ENCODE measurements at regions not wholly inside any gene's neighbourhood (a gene's known extent, or its start where the extent isn't known, plus 50 kb on each side); places are given as distances from the start of the nearest gene placed in this dataset.

- ATAC-seq (no peak), DNase-seq (no peak)
- Histone ChIP-seq H3K4me3 (no peak overlapping the region), H3K9me3 (peaks cover 0 to 13% of the 10 kb centered on the region in 2 donors), H3K27me3 (peaks cover 0 to 5% of the 10 kb centered on the region in 2 donors), H3K27ac (no peak overlapping the region), H3K4me1 (no peaks in the 10 kb centered on the region), H3K36me3 (no peaks in the 10 kb centered on the region)
- intact Hi-C loops (cut with DNase I) = no loop called here
- no peak for TF ChIP-seq CTCF (IDR thresholded peaks at IDR 0.05)
Observed at GRCh38 chr16:51388516-51388951, 237.5 kb upstream of the SALL1 start.

GRCh38 chr16:51383909-51384308 lies 232.8 kb upstream of the SALL1 start:
- intact Hi-C loops (cut with DNase I) = no loop called here

GRCh38 chr16:51382940-51383339 lies 231.9 kb upstream of the SALL1 start:
- H3K4me1 ChIP-seq = no peaks in the 10 kb centered on the region
- no peak overlapping the region for H3K4me3 ChIP-seq
- no peak for TF ChIP-seq CTCF (IDR thresholded peaks at IDR 0.05)
- intact Hi-C loops (cut with DNase I) = no loop called here
- ATAC-seq = no peak
- no peak overlapping the region for H3K27ac ChIP-seq
- DNase-seq = no peak
- peaks cover 0 to 5% of the 10 kb centered on the region in 2 donors for H3K9me3 ChIP-seq
- H3K36me3 ChIP-seq = no peaks in the 10 kb centered on the region
- H3K27me3 ChIP-seq = no peaks in the 10 kb centered on the region

More at GRCh38 chr16:51383909-51384308, 232.8 kb upstream of the SALL1 start:
- ATAC-seq = no peak
- H3K27ac ChIP-seq = no peak overlapping the region
- no peaks in the 10 kb centered on the region for H3K36me3 ChIP-seq
- DNase-seq = peak in 1 of 4 donors; percentile 2
- H3K27me3 ChIP-seq = no peaks in the 10 kb centered on the region
- no peak overlapping the region for H3K4me3 ChIP-seq
- no peak for TF ChIP-seq CTCF (IDR thresholded peaks at IDR 0.05)
- peaks cover 0 to 13% of the 10 kb centered on the region in 2 donors for H3K9me3 ChIP-seq
- no peaks in the 10 kb centered on the region for H3K4me1 ChIP-seq

GRCh38 chr16:51382211-51382610 lies 231.1 kb upstream of the SALL1 start:
- H3K27me3 ChIP-seq = no peaks in the 10 kb centered on the region
- no peak for DNase-seq
- TF ChIP-seq CTCF (IDR thresholded peaks at IDR 0.05) = no peak
- no peak overlapping the region for H3K4me3 ChIP-seq
- intact Hi-C loops (cut with DNase I) = no loop called here
- no peaks in the 10 kb centered on the region for H3K4me1 ChIP-seq
- H3K9me3 ChIP-seq = peaks cover 0 to 4% of the 10 kb centered on the region in 2 donors
- H3K27ac ChIP-seq = no peak overlapping the region
- ATAC-seq = no peak
- no peaks in the 10 kb centered on the region for H3K36me3 ChIP-seq

- Histone ChIP-seq H3K27me3 (no peaks in the 10 kb centered on the region), H3K36me3 (no peaks in the 10 kb centered on the region), H3K9me3 (no peaks in the 10 kb centered on the region), H3K27ac (no peak overlapping the region), H3K4me1 (no peaks in the 10 kb centered on the region), H3K4me3 (no peak overlapping the region)
- TF ChIP-seq CTCF (IDR thresholded peaks at IDR 0.05) = no peak
- DNase-seq (no peak), ATAC-seq (no peak)
- intact Hi-C loops (cut with DNase I) = no loop called here
Observed at GRCh38 chr16:51376080-51376479, 225.0 kb upstream of the SALL1 start.
